OCI-LY1 (cell line): ENCODE measurements at regions not wholly inside any gene's neighbourhood (a gene's known extent, or its start where the extent isn't known, plus 50 kb on each side); places are given as distances from the start of the nearest gene placed in this dataset.

ENCODE experiments used
- H2AFZ ChIP-seq: fragments of 200-600 bp; sonication (generic), shearing (Covaris generic); 2 replicates; pipeline ENCODE4 v1.6.0; 2014; ENCODE audit warnings: antibody characterized with exemption, mild to moderate bottlenecking, low read length
- H3F3A ChIP-seq: fragments of 200-600 bp; sonication (generic), shearing (Covaris generic); 2 replicates; pipeline ENCODE4 v1.6.0; 2014; ENCODE audit warnings: mild to moderate bottlenecking, antibody characterized with exemption, low read length, moderate library complexity; ENCODE audit not compliant: insufficient read depth
- H3K27ac ChIP-seq: fragments of 200-600 bp; sonication (generic); 2 replicates; pipeline ENCODE4 v1.5.1; 2014; ENCODE audit warnings: low read length, mixed run types, mild to moderate bottlenecking, low read depth; ENCODE audit not compliant: poor library complexity, severe bottlenecking
- H3K27me3 ChIP-seq: fragments of 200-600 bp; sonication (generic); 2 replicates; pipeline ENCODE4 v1.6.0; 2014; ENCODE audit warnings: antibody characterized with exemption, mild to moderate bottlenecking, low read length, moderate library complexity; ENCODE audit not compliant: insufficient read depth
- H3K36me3 ChIP-seq: fragments of 200-600 bp; sonication (generic); 2 replicates; pipeline ENCODE4 v1.6.1; 2014; ENCODE audit warnings: mild to moderate bottlenecking, antibody characterized with exemption, low read length, moderate library complexity, mixed read lengths; ENCODE audit not compliant: insufficient read depth
- H3K4me1 ChIP-seq: fragments of 200-600 bp; sonication (generic); 2 replicates; pipeline ENCODE4 v1.5.1; 2014; ENCODE audit warnings: mild to moderate bottlenecking, low read length, moderate library complexity; ENCODE audit not compliant: insufficient read depth, severe bottlenecking
- H3K4me2 ChIP-seq: fragments of 200-600 bp; sonication (generic), shearing (Covaris generic); 2 replicates; pipeline ENCODE4 v1.6.1; 2014; ENCODE audit warnings: low read length
- H3K4me3 ChIP-seq: fragments of 200-600 bp; sonication (generic); 2 replicates; pipeline ENCODE4 v1.5.1; 2014; ENCODE audit warnings: low read length, low read depth, mild to moderate bottlenecking, mixed read lengths; ENCODE audit not compliant: poor library complexity, severe bottlenecking
- H3K79me2 ChIP-seq: fragments of 200-600 bp; shearing (Covaris generic); 2 replicates; pipeline ENCODE4 v1.6.1; 2016; ENCODE audit warnings: mixed run types, low read length, mixed read lengths; ENCODE audit not compliant: insufficient read depth
- H3K9ac ChIP-seq: fragments of 200-600 bp; sonication (generic), shearing (Covaris generic); 2 replicates; pipeline ENCODE4 v1.6.1; 2014; ENCODE audit warnings: mild to moderate bottlenecking, low read length, mixed read lengths
- H3K9me2 ChIP-seq: fragments of 200-600 bp; sonication (generic), shearing (Covaris generic); 2 replicates; pipeline ENCODE4 v1.6.1; 2014; ENCODE audit warnings: low read depth, mild to moderate bottlenecking, low read length, mixed read lengths
- H3K9me3 ChIP-seq: fragments of 200-600 bp; shearing (Covaris generic); 2 replicates; pipeline ENCODE4 v1.6.1; 2014; ENCODE audit warnings: low read length, mixed read lengths
- H4K20me1 ChIP-seq: fragments of 200-600 bp; sonication (generic), shearing (Covaris generic); 2 replicates; pipeline ENCODE4 v1.6.0; 2016; ENCODE audit warnings: mild to moderate bottlenecking, low read length; ENCODE audit not compliant: insufficient read depth
- EZH2 ChIP-seq: fragments of 200-600 bp; sonication (generic), shearing (Covaris generic); IDR thresholded peaks from 2 replicates; pipeline ENCODE4 v1.8.0; 2017; ENCODE audit warnings: borderline replicate concordance, mixed run types, mild to moderate bottlenecking, antibody characterized with exemption, low read length, moderate library complexity, mixed read lengths
- TF ChIP-seq, protein P1 (sequence below): fragments of 200-600 bp; sonication (generic), shearing (Covaris generic); IDR thresholded peaks from 2 replicates; pipeline ENCODE4 v1.5.1; 2017; ENCODE audit warnings: mild to moderate bottlenecking, antibody characterized with exemption, low read length, moderate library complexity, mixed read lengths

DNA sequence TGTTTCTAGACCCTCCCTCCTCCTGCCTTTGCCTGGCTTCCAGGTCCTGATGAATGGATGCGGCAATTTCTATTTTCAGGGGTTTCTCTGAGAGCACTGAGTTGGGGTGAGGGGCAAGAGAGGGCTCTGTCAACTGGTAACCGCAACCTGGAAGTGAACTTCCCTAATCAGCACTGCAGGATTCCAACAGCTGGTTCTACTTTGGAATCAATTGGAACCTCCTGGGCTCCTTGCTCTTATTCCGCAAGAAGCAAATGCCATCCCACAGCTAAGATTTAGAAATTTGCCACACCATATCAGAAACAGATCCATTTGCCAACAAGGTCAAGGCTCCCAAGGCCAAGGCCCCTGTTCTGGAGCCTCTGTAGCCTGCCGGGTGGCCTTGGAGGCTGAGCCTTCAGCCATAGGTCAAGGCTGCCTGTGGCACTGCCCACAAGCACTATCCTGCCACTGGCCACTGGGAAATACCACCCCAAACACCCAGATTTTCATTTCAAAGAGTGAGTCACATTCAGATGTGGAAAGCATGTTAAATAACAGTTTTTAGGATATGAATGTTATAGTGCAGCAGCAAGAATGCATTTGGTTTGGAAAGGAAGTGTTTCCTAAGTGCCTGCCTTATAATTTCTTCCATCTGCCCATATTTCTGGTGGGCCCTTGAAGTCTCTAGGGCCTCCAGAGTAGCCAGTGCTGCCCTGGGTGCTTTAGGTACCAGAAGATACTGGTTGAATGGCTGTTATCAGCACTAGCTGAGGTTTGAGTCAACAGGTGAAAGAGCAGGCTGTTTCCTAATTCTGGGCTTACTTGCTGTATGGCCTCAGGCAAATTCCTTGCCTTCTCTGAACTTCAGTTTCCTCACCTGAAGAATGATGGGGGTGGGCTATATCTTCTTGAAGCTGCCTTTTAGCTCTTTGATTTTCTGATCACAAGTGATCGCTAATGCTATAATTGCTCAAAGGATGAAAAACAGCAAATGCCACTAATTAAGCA lies 56.3 kb upstream of the JUN start:
- Histone ChIP-seq H3K4me1 (no peaks in the 10 kb centered on the region), H3K9ac (no peak overlapping the region), H3K9me3 (no peaks in the 10 kb centered on the region), H2AFZ (no peak overlapping the region), H3K4me2 (no peak overlapping the region), H3K79me2 (no peaks in the 10 kb centered on the region), H4K20me1 (no peaks in the 10 kb centered on the region), H3K27me3 (no peaks in the 10 kb centered on the region), H3K36me3 (no peaks in the 10 kb centered on the region), H3K4me3 (no peak overlapping the region), H3F3A (no peaks in the 10 kb centered on the region), H3K27ac (no peak overlapping the region), H3K9me2 (no peaks in the 10 kb centered on the region)
- no peak for TF ChIP-seq EZH2
- TF ChIP-seq, protein P1, sequence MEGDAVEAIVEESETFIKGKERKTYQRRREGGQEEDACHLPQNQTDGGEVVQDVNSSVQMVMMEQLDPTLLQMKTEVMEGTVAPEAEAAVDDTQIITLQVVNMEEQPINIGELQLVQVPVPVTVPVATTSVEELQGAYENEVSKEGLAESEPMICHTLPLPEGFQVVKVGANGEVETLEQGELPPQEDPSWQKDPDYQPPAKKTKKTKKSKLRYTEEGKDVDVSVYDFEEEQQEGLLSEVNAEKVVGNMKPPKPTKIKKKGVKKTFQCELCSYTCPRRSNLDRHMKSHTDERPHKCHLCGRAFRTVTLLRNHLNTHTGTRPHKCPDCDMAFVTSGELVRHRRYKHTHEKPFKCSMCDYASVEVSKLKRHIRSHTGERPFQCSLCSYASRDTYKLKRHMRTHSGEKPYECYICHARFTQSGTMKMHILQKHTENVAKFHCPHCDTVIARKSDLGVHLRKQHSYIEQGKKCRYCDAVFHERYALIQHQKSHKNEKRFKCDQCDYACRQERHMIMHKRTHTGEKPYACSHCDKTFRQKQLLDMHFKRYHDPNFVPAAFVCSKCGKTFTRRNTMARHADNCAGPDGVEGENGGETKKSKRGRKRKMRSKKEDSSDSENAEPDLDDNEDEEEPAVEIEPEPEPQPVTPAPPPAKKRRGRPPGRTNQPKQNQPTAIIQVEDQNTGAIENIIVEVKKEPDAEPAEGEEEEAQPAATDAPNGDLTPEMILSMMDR, result no peak

DNA sequence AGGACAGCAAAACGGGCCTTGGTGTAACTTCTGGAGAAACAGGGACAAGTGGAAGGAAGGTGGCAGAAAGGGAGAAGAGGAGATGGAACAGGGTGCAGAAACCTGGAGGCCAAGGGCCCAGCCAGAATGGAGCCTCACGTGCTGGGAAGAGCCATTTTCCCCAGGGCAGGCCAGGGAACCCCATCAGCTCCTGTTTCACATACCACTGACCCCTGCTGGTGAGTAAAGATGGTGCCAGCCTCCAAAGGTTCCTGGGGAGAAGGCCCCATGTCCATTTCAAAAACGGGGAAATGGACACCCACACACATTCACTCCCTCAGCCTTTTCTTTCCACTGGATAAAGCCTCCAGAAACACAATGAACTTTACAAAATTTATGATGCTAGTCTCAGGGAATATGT lies 57.6 kb upstream of the JUN start:
- Histone ChIP-seq H3K4me2 (no peak overlapping the region), H3K4me1 (no peaks in the 10 kb centered on the region), H4K20me1 (no peaks in the 10 kb centered on the region), H3K36me3 (no peaks in the 10 kb centered on the region), H3F3A (no peaks in the 10 kb centered on the region), H3K4me3 (no peak overlapping the region), H3K27me3 (no peaks in the 10 kb centered on the region), H2AFZ (no peak overlapping the region), H3K79me2 (no peaks in the 10 kb centered on the region), H3K9me2 (no peaks in the 10 kb centered on the region), H3K27ac (no peak overlapping the region), H3K9ac (no peak overlapping the region), H3K9me3 (no peaks in the 10 kb centered on the region)
- no peak for TF ChIP-seq EZH2
- TF ChIP-seq, protein P1, result peak; percentile 61

DNA sequence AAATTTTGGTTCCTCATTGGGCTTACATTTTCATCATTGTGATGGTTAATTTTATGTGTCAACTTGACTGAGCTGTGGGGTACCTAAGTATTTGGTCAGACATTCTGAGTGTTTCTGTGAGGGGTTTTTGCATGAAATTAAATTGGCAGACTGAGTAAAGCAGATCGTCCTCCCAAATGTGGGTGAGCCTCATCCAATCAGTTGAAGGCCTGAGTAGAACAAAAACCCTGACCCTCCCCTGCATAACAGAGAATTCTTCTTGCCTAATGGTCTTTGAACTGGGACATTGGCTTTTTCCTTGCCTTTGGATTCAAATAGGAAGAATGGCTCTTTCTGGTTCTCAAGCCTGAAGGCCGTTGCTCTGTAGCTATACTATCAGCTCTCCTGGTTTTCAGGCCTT lies 59.1 kb upstream of the JUN start:
- Histone ChIP-seq H3K9me2 (no peaks in the 10 kb centered on the region), H3K4me3 (no peak overlapping the region), H3K79me2 (no peaks in the 10 kb centered on the region), H2AFZ (no peak overlapping the region), H3F3A (no peaks in the 10 kb centered on the region), H3K27ac (no peak overlapping the region), H3K4me1 (no peaks in the 10 kb centered on the region), H3K36me3 (no peaks in the 10 kb centered on the region), H3K9me3 (no peaks in the 10 kb centered on the region), H4K20me1 (no peaks in the 10 kb centered on the region), H3K27me3 (no peaks in the 10 kb centered on the region), H3K9ac (no peak overlapping the region), H3K4me2 (no peak overlapping the region)
- no peak for TF ChIP-seq EZH2
- TF ChIP-seq, protein P1, result no peak
